GM21528 (cell line): ENCODE measurements at regions not wholly inside any gene's neighbourhood (a gene's known extent, or its start where the extent isn't known, plus 50 kb on each side); places are given as distances from the start of the nearest gene placed in this dataset.
"Not testable (repeated sequence)": the region's sequence is repeated elsewhere in the genome, so short reads cannot be mapped to it uniquely, and the experiment has no call there.

ENCODE experiments used
- ATAC-seq: cut with Tn5 transposase; IDR thresholded peaks from one replicate; pipeline ENCODE4 v1.9.1; 2021; ENCODE audit warnings: mild to moderate bottlenecking, moderate library complexity; ENCODE audit not compliant: unreplicated experiment, low FRiP score

DNA sequence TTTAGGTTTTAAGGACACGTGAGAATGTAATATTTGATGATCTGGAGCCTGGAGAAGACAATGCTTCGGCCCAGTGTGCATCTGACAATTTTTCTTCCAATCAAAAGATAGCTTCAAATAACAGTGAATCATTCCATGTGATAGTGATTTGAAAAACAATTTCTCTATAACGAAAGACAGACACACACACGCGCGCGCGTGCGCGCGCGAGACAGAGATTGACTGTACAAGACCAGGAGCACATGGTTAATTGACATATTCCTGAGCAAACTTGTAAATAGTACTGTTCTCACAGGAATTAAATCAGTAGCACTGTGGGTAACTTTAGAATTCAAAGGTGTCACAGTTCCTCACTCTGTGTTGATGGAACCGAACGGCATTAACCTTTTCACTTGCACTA lies 287.5 kb upstream of the LMO3 start:
- ATAC-seq: no peak

DNA sequence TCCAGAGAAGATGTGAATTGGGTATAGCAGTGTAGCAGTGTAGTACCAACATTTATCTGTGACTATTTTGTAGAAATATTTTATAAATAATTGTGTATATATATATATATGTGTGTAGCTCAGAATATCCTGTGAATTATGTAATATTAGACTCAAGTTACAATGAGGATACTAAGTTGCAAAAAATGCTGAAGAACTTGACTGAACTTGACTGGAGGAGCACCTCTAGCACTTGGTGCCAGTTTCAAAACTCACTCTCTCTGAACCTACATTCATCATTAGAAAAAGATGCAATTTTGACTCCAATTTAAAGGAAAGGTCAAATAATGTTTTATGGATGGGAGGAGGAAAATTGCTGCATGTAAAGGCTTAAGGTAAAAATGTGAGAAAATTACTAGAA lies 285.7 kb upstream of the LMO3 start:
- ATAC-seq: no peak

DNA sequence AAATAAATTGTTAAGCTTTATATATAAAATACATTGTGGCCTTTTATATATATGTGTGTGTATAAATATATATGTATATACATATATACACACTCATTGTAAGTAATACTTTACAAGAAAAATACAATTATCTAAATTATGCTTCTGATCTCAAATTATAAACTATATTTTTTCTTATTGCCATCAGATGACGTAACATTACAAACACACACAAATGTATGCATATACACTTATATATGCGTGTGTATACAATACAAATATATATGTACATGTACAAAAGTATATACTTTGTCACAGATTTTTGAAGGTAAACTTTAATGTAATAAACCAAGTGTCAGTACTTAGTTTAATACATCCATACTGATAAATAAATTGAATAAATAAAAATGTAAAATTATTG lies 278.9 kb upstream of the LMO3 start:
- no peak for ATAC-seq

DNA sequence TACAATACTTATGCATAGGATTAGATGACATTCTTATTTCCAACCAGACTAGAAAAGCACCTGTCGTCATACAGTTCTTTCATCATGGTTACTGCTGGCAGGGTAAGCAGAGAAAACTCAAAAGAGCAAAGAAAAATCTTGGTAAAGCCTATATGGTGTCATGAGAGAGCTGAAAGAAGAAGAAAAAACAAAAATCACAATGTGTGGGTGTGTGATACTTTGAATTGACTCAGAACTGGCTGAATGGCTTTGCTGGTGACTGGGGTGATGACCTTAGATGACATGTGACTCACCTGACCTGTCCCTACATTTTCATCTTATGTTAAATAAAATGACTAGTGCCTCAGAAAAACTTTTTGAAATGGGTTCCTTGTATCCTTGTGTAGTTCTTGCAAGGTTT lies 278.1 kb upstream of the LMO3 start:
- no peak for ATAC-seq

DNA sequence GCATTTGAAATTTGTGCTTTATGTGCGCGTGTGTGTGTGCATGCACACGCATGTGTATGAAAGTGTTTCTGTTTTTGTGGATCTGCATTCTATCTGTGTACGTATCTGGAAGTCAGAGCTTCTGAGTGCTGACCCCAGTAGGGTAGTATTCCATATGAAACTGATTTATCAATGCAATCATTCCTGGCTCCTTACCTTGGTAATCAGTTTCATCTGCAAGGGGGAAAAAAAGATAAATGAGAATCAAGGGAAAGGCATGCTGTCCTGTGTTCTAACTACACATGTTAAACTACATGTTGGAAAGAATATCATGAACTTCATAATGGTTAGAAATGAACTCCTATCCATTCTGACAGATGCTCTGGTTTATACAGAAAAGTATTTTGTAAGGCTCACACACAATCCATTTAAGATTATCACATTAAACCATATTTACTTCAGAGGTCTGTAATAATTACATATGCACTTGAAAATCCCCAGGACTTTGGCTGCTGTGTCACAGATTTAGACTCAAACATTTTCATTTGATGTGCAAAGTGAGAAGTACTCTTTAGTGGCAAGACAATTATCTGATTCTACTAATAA lies 276.1 kb upstream of the LMO3 start:
- ATAC-seq: no peak

DNA sequence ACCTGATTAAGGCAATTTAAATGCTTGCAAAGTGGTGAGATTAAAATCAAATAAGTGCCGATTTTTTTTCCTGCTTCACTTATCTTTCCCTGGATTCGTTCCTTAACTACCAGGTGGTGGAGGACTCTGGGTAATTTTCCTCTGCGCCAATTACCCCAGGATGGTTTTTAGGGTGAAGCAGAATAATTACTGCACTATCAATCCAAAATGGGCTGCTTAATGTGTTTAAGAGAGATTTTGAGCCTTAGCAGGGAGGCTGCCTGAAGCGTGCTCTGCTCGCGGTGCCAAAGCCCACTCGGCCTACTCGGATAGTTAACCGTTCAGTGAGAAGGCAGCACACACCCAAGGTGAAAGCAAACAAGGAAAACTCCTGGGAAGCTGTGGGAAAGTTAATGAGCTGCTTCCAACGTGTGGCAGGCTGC lies 274.9 kb upstream of the LMO3 start:
- no peak for ATAC-seq

DNA sequence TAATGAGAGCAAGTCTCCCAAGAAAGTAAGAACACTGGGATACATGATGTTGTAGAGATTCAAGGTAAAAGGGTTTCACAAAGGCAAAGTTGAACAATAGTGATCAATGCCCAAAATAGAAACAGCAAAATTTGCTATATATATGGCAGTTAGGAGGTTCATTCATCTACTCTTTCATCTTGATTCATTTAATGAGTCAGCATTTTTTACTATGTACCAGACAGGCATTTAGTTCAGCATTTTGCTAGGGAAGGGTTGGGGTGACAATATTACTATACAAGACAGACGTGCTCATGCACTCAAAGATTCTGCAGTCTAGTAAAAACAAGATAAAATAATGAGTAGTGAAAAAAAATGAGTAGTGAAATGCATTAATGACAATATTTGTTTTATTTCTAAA lies 264.9 kb upstream of the LMO3 start:
- ATAC-seq: no peak

DNA sequence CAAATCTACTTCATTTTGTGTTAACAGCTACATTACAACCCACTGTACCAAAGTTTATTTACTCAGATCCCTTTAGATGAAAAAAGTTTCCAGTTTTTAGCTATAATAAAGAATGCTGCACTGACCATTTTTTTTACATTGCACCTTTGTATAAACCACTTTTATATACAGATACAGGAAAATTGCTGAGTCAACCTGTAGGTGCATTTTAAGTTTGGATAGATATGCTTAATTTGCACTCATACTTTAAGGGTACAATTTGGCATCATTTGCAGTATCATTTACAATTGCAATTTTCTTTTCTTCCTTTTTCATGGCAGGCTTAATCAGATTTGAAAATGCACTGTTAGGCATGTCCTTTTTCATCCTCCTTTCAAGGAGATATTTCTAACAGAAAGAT lies 257.8 kb upstream of the LMO3 start:
- ATAC-seq: no peak

DNA sequence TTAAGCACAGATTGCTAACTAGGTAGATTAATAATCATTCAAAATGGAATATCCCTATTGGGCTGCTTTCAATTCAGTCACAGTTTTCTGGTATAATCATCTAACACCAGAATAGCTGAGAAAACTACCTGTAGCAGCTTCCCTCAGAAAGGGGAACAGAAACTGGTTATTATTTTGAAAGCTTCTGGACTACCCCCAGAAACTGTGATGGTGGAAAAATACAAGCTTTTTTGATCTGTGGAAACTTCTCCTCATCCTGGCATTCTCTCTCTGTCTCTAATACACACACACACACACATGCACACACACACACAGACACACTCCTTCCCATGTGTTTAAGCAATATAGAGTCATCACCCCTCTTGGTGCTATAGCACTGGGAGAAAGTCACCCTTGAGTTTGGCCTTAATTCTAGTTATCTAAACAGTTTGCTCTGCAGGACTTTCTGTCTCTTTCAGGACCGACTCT lies 251.5 kb upstream of the LMO3 start:
- peak; percentile 97 for ATAC-seq

DNA sequence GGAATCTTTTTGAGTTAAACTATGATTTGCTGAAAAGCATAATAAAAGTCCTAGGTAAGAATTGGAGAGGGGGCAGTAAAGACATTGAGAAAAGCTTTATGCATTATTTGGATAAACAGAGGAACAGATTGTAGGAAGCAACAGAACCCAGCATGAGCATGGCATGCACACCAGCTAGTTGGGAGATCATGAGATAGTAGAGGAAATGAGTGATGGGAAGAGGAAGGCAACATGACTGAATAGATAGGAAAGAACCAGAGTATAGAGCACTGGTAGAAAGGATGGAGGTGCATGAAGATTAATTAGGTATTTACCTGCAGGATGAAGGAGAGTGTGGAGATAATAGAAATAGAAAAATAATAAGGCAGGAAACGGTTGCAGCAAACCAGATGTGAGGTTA lies 248.5 kb upstream of the LMO3 start:
- no peak for ATAC-seq

DNA sequence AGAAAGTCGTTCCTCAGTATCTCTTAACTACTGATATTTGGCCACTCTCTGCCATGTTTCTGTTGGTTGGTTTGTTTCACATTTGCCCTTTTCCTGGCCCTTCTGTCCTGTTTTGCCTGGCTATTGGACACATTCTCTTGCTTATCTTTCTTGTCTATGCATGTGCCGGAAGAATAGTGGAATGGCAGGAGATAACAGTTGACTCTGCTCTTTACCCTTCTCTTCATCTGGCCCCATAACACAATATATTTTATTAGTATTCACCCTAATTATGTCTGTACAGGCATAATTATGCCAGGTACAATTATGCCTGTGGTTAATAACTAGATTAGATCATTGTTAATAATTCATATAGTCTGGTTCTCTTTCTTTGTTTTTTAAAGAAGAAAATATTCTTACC lies 243.5 kb upstream of the LMO3 start:
- no peak for ATAC-seq

DNA sequence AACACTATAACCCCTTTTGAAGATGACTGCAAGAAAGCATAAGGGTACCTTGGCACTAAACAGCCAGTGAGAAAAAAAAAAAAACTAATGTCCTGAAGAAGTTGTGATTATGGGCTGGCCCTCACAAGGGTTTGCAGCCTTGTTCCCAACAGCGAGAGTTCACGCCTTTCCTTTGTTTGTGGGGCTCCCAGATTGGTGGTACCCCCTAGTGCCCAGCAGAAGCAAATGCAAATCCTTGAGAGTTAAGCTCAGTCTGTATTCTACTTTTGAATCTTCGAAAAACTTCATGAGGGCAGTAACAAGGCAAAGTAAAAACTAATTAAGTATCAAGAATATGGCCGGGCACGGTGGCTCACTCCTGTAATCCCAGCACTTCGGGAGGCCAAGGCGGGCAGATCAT lies 238.9 kb upstream of the LMO3 start:
- ATAC-seq: no peak

DNA sequence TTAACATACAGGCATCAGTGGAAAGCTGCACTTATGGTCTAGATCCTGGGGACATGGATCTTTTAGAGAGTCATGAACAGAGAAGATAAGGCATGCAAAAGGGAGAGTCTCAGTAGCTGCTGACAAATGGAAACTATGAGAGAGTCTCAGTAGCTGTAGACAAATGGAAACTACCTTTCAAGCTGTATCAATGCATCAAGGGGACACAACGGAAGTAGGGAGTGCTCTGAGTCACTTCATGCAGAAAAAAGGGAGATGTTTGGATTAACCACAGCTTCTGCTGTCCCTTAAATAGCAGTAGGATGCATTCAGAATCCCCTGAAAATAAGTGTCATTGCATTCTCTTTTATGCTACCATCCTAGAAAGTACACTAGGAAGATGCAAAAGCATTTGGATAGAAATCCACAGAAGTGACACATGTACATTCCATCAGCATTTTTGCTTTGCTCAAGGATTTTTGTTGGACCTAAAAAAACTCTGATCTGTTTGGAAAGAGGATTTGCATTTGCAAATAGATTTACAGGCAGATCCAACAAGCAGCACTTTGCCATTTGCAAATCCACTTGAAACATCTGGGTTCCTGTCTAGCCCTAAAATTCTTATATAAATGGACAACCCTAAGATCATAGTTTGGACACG lies 227.5 kb upstream of the LMO3 start:
- ATAC-seq: peak; percentile 91

DNA sequence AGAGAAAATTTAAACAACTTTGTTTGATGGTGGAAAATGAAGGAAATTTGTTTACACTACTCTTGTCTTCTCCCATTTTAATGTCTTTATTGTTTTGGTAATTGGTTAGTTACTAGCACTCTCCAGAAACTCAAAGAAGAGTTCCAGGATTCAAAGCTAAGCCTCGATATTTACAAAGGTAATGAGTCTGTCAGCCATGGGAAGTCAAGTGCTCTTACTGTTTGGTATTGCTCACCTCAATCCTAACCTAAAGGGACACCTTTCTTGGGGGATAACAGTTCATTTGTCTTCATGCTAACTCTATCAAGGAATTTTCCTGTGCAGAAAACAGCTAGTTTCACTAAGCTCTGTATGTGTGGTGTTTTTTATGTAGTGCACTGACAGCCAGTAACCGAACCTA lies 222.9 kb upstream of the LMO3 start:
- ATAC-seq: no peak

DNA sequence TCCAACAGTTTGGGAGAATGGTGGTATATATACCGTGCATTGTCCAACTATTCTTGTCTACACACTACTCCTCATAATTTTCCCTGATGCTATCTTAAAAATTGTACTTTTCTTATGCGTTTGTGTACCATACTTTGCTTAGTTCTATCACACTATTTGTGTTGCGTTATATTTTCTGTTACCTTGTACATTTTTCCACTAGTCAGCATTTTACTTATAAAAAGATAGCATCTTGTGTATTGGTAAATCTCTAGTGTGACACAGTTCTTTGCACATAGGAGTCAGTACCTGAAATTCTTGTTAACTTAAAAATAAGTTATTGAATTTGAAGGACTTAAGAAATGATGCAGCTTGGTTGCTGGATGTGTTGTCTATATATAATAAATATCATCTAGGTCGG lies 201.8 kb upstream of the LMO3 start:
- ATAC-seq: no peak

DNA sequence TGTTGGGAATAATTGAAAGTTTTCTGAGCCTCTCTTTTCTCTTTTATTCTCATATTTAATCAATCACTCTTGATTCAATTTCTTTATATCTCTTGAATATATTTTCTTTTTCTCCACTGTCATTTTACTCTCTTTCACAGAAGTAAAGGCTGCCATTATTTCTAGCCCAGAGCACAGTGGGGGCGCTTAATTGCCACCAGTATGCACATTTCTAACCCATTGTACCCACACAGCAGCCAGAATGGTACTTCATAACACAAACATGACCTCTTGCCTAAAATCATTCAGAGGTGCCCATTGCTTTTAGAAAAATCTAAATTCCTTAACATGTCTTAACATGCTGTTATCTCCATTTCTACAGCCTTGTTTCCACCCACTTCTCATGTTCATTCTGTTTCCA lies 190.2 kb upstream of the LMO3 start:
- no peak for ATAC-seq

DNA sequence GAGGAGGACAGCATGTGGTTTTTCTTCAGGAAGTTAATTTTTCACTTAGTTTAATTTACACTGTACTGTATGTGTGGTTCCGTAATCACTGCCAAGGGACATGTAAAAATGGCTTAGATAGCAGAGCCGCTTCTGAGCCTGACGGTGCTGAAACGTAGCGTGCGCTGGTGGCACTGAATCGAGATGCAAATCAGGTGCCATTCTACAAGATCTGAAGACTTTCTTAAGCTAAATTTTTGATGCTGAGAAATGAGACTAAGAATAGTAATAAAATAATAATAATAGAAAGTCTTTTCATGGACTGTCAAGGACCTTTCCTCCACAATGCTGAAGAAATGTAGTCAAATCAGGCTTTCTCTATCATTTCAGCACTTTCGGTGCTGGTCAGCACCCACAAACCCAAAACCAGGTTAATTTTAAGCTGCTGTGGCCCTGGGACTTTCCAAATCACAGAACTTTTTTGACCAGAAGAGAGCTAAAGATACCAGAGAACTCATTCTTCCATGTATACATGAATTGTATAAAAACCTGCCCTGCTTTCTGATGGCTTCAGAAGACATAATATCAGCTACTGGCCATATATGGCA lies 183.3 kb upstream of the LMO3 start:
- ATAC-seq: peak; percentile 66

DNA sequence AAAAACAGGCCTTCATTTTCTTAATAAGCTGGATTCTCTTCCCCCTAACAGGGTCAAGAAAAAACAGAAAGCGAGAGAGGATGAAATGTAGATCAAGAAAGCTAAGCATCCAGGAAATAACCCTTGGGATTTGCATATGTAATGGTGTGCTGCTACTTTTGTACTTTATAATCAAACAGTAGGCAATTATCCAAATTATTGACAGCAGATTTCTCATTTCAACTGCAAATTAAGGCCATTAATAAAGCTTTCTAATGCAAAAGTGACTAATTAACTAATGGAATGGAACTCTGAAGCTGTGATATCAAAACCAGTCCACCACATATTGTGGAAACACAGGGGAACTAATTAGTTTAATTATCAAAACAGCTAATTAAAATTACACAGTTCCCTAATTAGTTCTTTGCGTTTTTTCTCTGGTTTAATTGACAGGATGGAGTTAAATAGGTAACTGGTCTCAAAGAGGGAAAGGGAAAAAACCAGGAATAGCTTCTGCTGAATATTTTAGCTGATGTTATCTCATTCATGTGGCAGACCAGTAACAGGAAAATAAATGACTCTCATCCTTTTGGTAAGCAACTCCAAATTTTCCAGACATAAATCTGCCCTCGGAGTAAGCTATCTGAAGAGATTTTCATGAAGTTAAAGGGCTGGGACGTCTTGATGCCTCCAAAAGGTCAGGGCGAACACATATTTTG lies 182.7 kb upstream of the LMO3 start:
- no peak for ATAC-seq

DNA sequence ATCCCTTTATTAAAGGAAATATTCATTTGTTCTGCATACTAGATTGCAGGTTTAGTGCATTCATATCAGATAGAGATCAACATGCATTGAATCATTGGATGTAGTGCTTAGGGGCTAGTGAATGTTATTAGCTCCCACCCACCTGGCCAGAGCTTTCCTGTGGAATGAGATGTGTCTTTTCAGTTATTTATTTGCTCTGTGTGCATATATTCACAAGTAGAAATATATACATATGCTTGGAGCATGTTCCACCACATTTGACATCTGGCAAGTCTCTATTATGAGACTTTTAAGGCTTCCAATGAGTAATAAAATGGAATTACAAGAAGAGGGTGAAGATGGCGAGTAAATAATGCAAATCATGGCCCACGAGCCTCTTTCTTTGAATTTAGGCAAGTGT lies 180.0 kb upstream of the LMO3 start:
- ATAC-seq: no peak

DNA sequence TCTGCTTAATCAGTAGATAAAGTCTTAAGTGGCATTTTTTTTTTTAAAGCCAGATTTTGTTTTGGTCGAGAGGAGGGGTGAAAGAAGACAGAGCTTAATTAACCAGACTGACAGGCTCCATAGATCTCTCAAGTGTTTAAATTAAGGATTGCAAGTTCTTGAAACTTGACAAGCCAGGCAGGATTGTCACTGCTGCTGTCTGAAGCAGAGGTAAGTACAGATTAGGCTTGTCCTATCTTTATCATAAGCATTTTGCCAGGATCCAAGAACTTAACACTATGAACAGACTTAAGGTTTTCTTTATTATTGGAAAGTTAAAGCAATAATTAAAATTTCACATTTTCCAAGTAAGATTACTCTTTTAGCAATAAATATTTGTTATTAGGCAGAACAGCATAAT lies 179.6 kb upstream of the LMO3 start:
- ATAC-seq: no peak

DNA sequence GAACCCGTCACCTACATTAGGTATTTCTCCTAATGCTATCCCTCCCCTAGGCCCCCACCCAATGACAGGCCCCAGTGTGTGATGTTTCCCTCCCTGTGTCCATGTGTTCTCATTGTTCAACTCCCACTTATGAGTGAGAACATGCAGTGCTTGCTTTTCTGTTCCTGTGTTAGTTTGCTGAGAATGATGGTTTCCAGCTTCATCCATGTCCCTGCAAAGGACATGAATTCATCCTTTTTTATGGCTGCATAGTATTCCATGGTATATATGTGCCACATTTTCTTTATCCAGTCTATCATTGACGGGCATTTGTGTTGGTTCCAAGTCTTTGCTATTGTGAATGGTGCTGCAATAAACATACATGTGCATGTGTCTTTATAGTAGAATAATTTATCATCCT lies 163.2 kb upstream of the LMO3 start:
- not testable (repeated sequence) for ATAC-seq

DNA sequence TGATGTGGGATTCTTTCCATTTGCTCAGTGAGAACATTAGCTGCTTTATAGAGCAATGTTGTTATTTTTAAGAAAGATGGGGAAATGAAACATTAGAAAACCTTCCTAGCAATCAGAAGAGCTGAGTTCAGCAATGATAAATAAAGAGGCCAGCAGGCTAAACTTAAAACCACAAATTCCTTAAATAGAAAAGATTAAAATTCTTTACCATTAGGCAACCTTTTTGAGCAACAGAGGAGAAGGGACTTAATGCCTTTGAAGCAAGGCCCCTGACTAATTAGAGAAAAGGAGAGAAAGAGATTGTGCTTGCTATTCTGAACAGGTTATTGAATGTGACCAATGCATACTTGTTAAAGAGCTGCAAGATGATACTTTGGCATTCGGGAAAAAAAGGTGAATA lies 160.8 kb upstream of the LMO3 start:
- no peak for ATAC-seq
